GM19395 (cell line): ENCODE measurements at regions not wholly inside any gene's neighbourhood (a gene's known extent, or its start where the extent isn't known, plus 50 kb on each side); places are given as distances from the start of the nearest gene placed in this dataset.

Source experiments
- ATAC-seq: cut with Tn5 transposase; IDR thresholded peaks from one replicate; pipeline ENCODE4 v1.9.1; 2021; ENCODE audit warnings: mild to moderate bottlenecking, moderate library complexity; ENCODE audit not compliant: unreplicated experiment

- ATAC-seq = no peak
Measured at GRCh38 chr4:108369035-108369655, 200.4 kb upstream of the LEF1 start.

GRCh38 chr4:108367751-108368150 lies 199.0 kb upstream of the LEF1 start:
- ATAC-seq = no peak

GRCh38 chr4:108366716-108367115 lies 198.0 kb upstream of the LEF1 start:
- no peak for ATAC-seq

- ATAC-seq = no peak
Measured at GRCh38 chr4:108365551-108365950, 196.8 kb upstream of the LEF1 start.

GRCh38 chr4:108361886-108362285 lies 193.2 kb upstream of the LEF1 start:
- no peak for ATAC-seq

- no peak for ATAC-seq
Measured at GRCh38 chr4:108361446-108361820, 192.7 kb upstream of the LEF1 start.

GRCh38 chr4:108360754-108361445 lies 192.2 kb upstream of the LEF1 start:
- ATAC-seq = no peak

GRCh38 chr4:108359986-108360681 lies 191.4 kb upstream of the LEF1 start:
- no peak for ATAC-seq

- ATAC-seq = peak; percentile 59
Measured at GRCh38 chr4:108359130-108359985, 190.6 kb upstream of the LEF1 start.

- no peak for ATAC-seq
Measured at GRCh38 chr4:108355902-108356535, 187.3 kb upstream of the LEF1 start.

GRCh38 chr4:108355186-108355901 lies 186.6 kb upstream of the LEF1 start:
- no peak for ATAC-seq

- ATAC-seq = no peak
Measured at GRCh38 chr4:108352664-108353308, 184.1 kb upstream of the LEF1 start.

GRCh38 chr4:108351791-108352190 lies 183.1 kb upstream of the LEF1 start:
- ATAC-seq = no peak

GRCh38 chr4:108350332-108350731 lies 181.6 kb upstream of the LEF1 start:
- ATAC-seq = no peak

GRCh38 chr4:108346818-108347210 lies 178.1 kb upstream of the LEF1 start:
- no peak for ATAC-seq

GRCh38 chr4:108345862-108346817 lies 177.4 kb upstream of the LEF1 start:
- no peak for ATAC-seq

- no peak for ATAC-seq
Measured at GRCh38 chr4:108342325-108342970, 173.7 kb upstream of the LEF1 start.

- ATAC-seq = no peak
Measured at GRCh38 chr4:108337923-108338322, 169.2 kb upstream of the LEF1 start.
